H1 (cell line): ENCODE measurements at regions not wholly inside any gene's neighbourhood (a gene's known extent, or its start where the extent isn't known, plus 50 kb on each side); places are given as distances from the start of the nearest gene placed in this dataset.

ENCODE experiments used
- CTCF ChIA-PET: fragments of 300-600 bp; sonication (Branson Sonifier 250); formaldehyde crosslinking; loops from one replicate; lab custom pipeline; 2021; ENCODE audit not compliant: partially characterized antibody; lab: Charles Lee
- POLR2A ChIA-PET: fragments of 300-600 bp; sonication (Branson Sonifier 250); formaldehyde crosslinking; loops from one replicate; lab custom pipeline; 2021; ENCODE audit warnings: inconsistent platforms; ENCODE audit not compliant: partially characterized antibody; lab: Charles Lee
- DNase-seq, 2 experiments: peaks; one replicate each; pipeline versions ENCODE4 v3.0.0 to v3.0.0-alpha.2; 2010 to 2022; ENCODE audit warnings: low spot score in 2 of 2, low read depth in 1 of 2, mixed read lengths in 1 of 2
- FAIRE-seq: peaks from 2 replicates; lab custom pipeline; 2011; peaks lifted over from hg19 to GRCh38; lab: Jason Lieb, UNC
- H2AFZ ChIP-seq: 2 replicates; pipeline ENCODE4 v1.8.1; 2012; ENCODE audit warnings: low read length, inconsistent platforms
- H2AK5ac ChIP-seq: 2 replicates; pipeline ENCODE4 v1.6.1; 2013; ENCODE audit warnings: low read depth, low read length
- H2BK120ac ChIP-seq: replicated peaks from 2 replicates; pipeline ENCODE3; 2013; ENCODE audit warnings: low read depth, low read length, inconsistent platforms
- H2BK12ac ChIP-seq: 2 replicates; pipeline ENCODE4 v1.6.1; 2013; ENCODE audit warnings: low read depth, low read length
- H2BK15ac ChIP-seq: 2 replicates; pipeline ENCODE4 v1.6.1; 2013; ENCODE audit warnings: low read length
- H2BK20ac ChIP-seq: 2 replicates; pipeline ENCODE4 v1.6.1; 2013; ENCODE audit warnings: low read length
- H2BK5ac ChIP-seq: 2 replicates; pipeline ENCODE4 v1.6.1; 2013; ENCODE audit warnings: low read depth, low read length
- H3K14ac ChIP-seq: 2 replicates; pipeline ENCODE4 v1.6.1; 2013; ENCODE audit warnings: inconsistent platforms; ENCODE audit not compliant: insufficient read length
- H3K18ac ChIP-seq: 2 replicates; pipeline ENCODE4 v1.6.1; 2013; ENCODE audit warnings: low read length; ENCODE audit errors: extremely low read depth
- H3K23ac ChIP-seq: 2 replicates; pipeline ENCODE4 v1.6.1; 2013; ENCODE audit warnings: inconsistent platforms; ENCODE audit not compliant: insufficient read length
- H3K23me2 ChIP-seq: 2 replicates; pipeline ENCODE4 v1.6.1; 2013; ENCODE audit warnings: low read depth, low read length
- H3K27ac ChIP-seq: 2 replicates; pipeline ENCODE4 v1.6.1; 2011; ENCODE audit warnings: low read depth, low read length, inconsistent platforms
- H3K27me3 ChIP-seq, 4 experiments: replicated peaks in 1 of 4; 1 replicate in 1 of 4; 2 replicates in 3 of 4; pipeline versions ENCODE4 v1.6.1 to v1.8.1; 2011 to 2013; ENCODE audit warnings: low read length in 3 of 4, mild to moderate bottlenecking in 3 of 4, inconsistent platforms in 2 of 4, mixed read lengths in 2 of 4, moderate library complexity in 1 of 4; ENCODE audit not compliant: control insufficient read depth in 3 of 4, insufficient read depth in 3 of 4; ENCODE audit errors: extremely low read depth in 1 of 4
- H3K36me3 ChIP-seq, 4 experiments: 2 replicates each; pipeline versions ENCODE4 v1.6.1 to v1.8.1; 2011 to 2013; ENCODE audit warnings: mild to moderate bottlenecking in 4 of 4, low read length in 3 of 4, moderate library complexity in 2 of 4, control low read depth in 1 of 4, inconsistent platforms in 1 of 4; ENCODE audit not compliant: insufficient read depth in 4 of 4, control insufficient read depth in 2 of 4
- H3K4ac ChIP-seq: replicated peaks from 2 replicates; pipeline ENCODE3; 2013; ENCODE audit warnings: low read length, low read depth, mixed read lengths, inconsistent platforms; ENCODE audit not compliant: insufficient read length
- H3K4me1 ChIP-seq, 4 experiments: replicated peaks in 1 of 4; 1 replicate in 1 of 4; 2 replicates in 3 of 4; pipeline versions ENCODE4 v1.6.1 to v1.8.1; 2011 to 2013; ENCODE audit warnings: low read length in 3 of 4, inconsistent platforms in 2 of 4, mixed read lengths in 1 of 4; ENCODE audit not compliant: insufficient read depth in 4 of 4, control insufficient read depth in 3 of 4
- H3K4me2 ChIP-seq, 2 experiments: 2 replicates each; pipeline versions ENCODE4 v1.6.1 to v1.8.1; 2011 to 2013; ENCODE audit warnings: low read depth in 2 of 2, low read length in 2 of 2, control low read depth in 1 of 2, inconsistent platforms in 1 of 2, mild to moderate bottlenecking in 1 of 2; ENCODE audit not compliant: insufficient read depth in 1 of 2
- H3K4me3 ChIP-seq, 4 experiments: fragments of 200-600, 300-600 bp in 1 of 4; sonication (generic), shearing (Covaris generic), sonication (Bioruptor Twin) in 1 of 4; 2 replicates each; pipeline versions ENCODE4 v1.5.1 to v1.8.1; 2011 to 2016; ENCODE audit warnings: low read length in 4 of 4, low read depth in 3 of 4, control low read depth in 2 of 4, inconsistent platforms in 2 of 4, mild to moderate bottlenecking in 2 of 4, mixed read lengths in 1 of 4, moderate library complexity in 1 of 4; ENCODE audit not compliant: insufficient read depth in 2 of 4; ENCODE audit errors: extremely low read depth in 1 of 4
- H3K56ac ChIP-seq: replicated peaks from 2 replicates; pipeline ENCODE3; 2013; ENCODE audit warnings: low read depth, mild to moderate bottlenecking, mixed read lengths, low read length, inconsistent platforms; ENCODE audit not compliant: insufficient read length
- H3K79me1 ChIP-seq: 2 replicates; pipeline ENCODE4 v1.6.1; 2013; ENCODE audit warnings: low read depth, low read length, control low read depth
- H3K79me2 ChIP-seq, 2 experiments: 2 replicates each; pipeline versions ENCODE4 v1.6.1 to v1.8.1; 2012 to 2013; ENCODE audit warnings: low read length in 2 of 2, mild to moderate bottlenecking in 2 of 2, inconsistent platforms in 1 of 2; ENCODE audit not compliant: insufficient read depth in 2 of 2, control insufficient read depth in 1 of 2
- H3K9ac ChIP-seq, 4 experiments: replicated peaks in 1 of 4; 1 replicate in 1 of 4; 2 replicates in 3 of 4; pipeline versions ENCODE4 v1.6.1 to v1.8.1; 2011 to 2013; ENCODE audit warnings: low read depth in 3 of 4, low read length in 3 of 4, control low read depth in 2 of 4, mild to moderate bottlenecking in 2 of 4, moderate library complexity in 2 of 4, inconsistent platforms in 1 of 4; ENCODE audit errors: extremely low read depth in 1 of 4
- H3K9me3 ChIP-seq, 2 experiments: 2 replicates each; pipeline versions ENCODE4 v1.6.1 to v1.8.1; 2012 to 2013; ENCODE audit warnings: mild to moderate bottlenecking in 2 of 2, moderate library complexity in 2 of 2, control low read depth in 1 of 2, inconsistent platforms in 1 of 2, low read depth in 1 of 2, low read length in 1 of 2, mixed read lengths in 1 of 2; ENCODE audit not compliant: insufficient read depth in 2 of 2
- H4K20me1 ChIP-seq, 2 experiments: replicated peaks in 1 of 2; 2 replicates each; pipeline versions ENCODE3 to v1.8.1; 2011 to 2013; ENCODE audit warnings: inconsistent platforms in 2 of 2, low read length in 2 of 2, mild to moderate bottlenecking in 1 of 2; ENCODE audit not compliant: insufficient read depth in 2 of 2, control insufficient read depth in 1 of 2
- H4K5ac ChIP-seq: 2 replicates; pipeline ENCODE4 v1.6.1; 2013; ENCODE audit warnings: low read length, low read depth, mixed read lengths, inconsistent platforms; ENCODE audit not compliant: insufficient read length
- H4K8ac ChIP-seq: 2 replicates; pipeline ENCODE4 v1.8.0; 2013; ENCODE audit warnings: mild to moderate bottlenecking, moderate library complexity, low read length, inconsistent platforms; ENCODE audit not compliant: insufficient read depth; ENCODE audit errors: extremely low read depth
- H4K91ac ChIP-seq: replicated peaks from 2 replicates; pipeline ENCODE3; 2013; ENCODE audit warnings: low read length, mixed read lengths, inconsistent platforms; ENCODE audit not compliant: insufficient read length
- CBX5 ChIP-seq: fragments of 300-800, 300-1000 bp; sonication (generic); IDR thresholded peaks from 2 replicates; pipeline ENCODE4 v1.7.1; 2016; ENCODE audit warnings: antibody characterized with exemption, low read length, low read depth
- CHD2 ChIP-seq: IDR thresholded peaks from 2 replicates; pipeline ENCODE4 v1.6.1; 2012; ENCODE audit warnings: low read length, improper control_type of control experiment
- RFX5 ChIP-seq: IDR thresholded peaks from 2 replicates; pipeline ENCODE4 v1.6.1; 2011; ENCODE audit warnings: low read depth, low read length, improper control_type of control experiment, borderline replicate concordance
- SIX5 ChIP-seq: IDR thresholded peaks from 2 replicates; pipeline ENCODE4 v1.6.1; 2011; ENCODE audit warnings: mild to moderate bottlenecking, low read depth, low read length
- TCF12 ChIP-seq: IDR thresholded peaks from 2 replicates; pipeline ENCODE4 v1.6.1; 2011; ENCODE audit warnings: low read depth, mild to moderate bottlenecking, low read length
- YY1 ChIP-seq: IDR thresholded peaks from 2 replicates; pipeline ENCODE4 v1.6.1; 2011; ENCODE audit warnings: low read depth, mild to moderate bottlenecking, low read length
- WGBS, 2 experiments: shearing (Covaris generic) in 1 of 2; methylation state at CpG; one replicate each; pipeline versions ENCODE4 v1.1.6 to v1.1.7; 2013 to 2015; ENCODE audit warnings: low lambda C conversion rate in 2 of 2, mixed read lengths in 2 of 2, inconsistent platforms in 1 of 2, low coverage in 1 of 2, missing lambda C conversion rate in 1 of 2; ENCODE audit not compliant: insufficient replicate concordance in 2 of 2, insufficient coverage in 1 of 2, insufficient read length in 1 of 2; ENCODE audit errors: extremely low coverage in 1 of 2, missing lambda C conversion rate in 1 of 2; 5-methylcytosine and 5-hydroxymethylcytosine counted together

DNA sequence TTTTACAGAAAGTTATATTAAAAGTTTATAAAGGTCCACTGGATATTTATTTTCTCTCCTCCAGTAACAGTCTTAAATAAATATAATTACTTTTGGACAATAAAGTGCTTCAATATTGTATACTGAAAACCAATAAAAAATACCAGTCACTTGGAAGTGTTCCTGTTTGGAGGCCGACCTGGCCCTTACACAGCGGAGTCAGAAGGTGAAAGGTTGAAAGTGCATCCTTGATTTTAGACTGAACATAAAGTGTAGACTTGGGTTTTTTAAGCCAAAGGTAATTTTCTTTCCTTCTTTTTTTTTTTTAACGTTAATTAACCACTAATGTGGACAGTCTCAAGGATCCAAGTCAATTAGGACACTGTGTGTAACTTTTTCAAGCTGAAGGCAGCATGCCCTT lies 152.3 kb upstream of the TBX18 start:
- Histone ChIP-seq H2BK20ac (no peak overlapping the region), H3K9me3 (no peaks in the 10 kb centered on the region), H3K18ac (no peak overlapping the region), H2AK5ac (no peak overlapping the region), H2BK120ac (no peak overlapping the region), H3K23me2 (no peaks in the 10 kb centered on the region), H3K27me3 (no peaks in the 10 kb centered on the region), H2BK15ac (no peak overlapping the region), H3K79me2 (no peaks in the 10 kb centered on the region), H4K91ac (no peak overlapping the region), H3K27ac (no peak overlapping the region), H4K20me1 (no peaks in the 10 kb centered on the region), H3K79me1 (no peaks in the 10 kb centered on the region), H3K14ac (no peak overlapping the region), H4K5ac (no peak overlapping the region), H3K4me1 (no peaks in the 10 kb centered on the region), H2AFZ (no peak overlapping the region), H3K23ac (no peak overlapping the region), H3K9ac (no peak overlapping the region), H3K56ac (no peak overlapping the region), H2BK5ac (no peak overlapping the region), H3K4me2 (no peak overlapping the region), H3K4me3 (no peak overlapping the region), H3K36me3 (no peaks in the 10 kb centered on the region), H2BK12ac (no peak overlapping the region), H3K4ac (no peak overlapping the region), H4K8ac (no peak overlapping the region)
- FAIRE-seq = no peak
- 90% methylated on average over 3 of the region's 3 CpGs; no CpG with 5 or more reads in 1 of the 2 experiments for WGBS, 2 experiments
- ChIA-PET CTCF (no interaction called here), POLR2A (no interaction called here)
- TF ChIP-seq CBX5 = no peak
- TF ChIP-seq YY1 = no peak
- no peak for TF ChIP-seq CHD2
- TF ChIP-seq TCF12 = no peak
- no peak for TF ChIP-seq RFX5
- TF ChIP-seq SIX5 = no peak
- DNase-seq = no peak
